Karpas-422 (cell line): ENCODE measurements at regions not wholly inside any gene's neighbourhood (a gene's known extent, or its start where the extent isn't known, plus 50 kb on each side); places are given as distances from the start of the nearest gene placed in this dataset.

Source experiments
- DNase-seq: peaks from one replicate; pipeline ENCODE4 v3.0.0-alpha.2; 2015
- H2AFZ ChIP-seq: fragments of 200-600 bp; sonication (generic); 2 replicates; pipeline ENCODE4 v1.6.1; 2014; ENCODE audit warnings: antibody characterized with exemption, low read length, mixed read lengths
- H3K27ac ChIP-seq: fragments of 200-600 bp; sonication (generic); 2 replicates; pipeline ENCODE4 v1.5.1; 2014; ENCODE audit warnings: mild to moderate bottlenecking, low read length, moderate library complexity
- H3K27me3 ChIP-seq: fragments of 200-600 bp; sonication (generic); 2 replicates; pipeline ENCODE4 v1.6.1; 2014; ENCODE audit warnings: low read length, mixed read lengths
- H3K36me3 ChIP-seq: fragments of 200-600 bp; sonication (generic); 2 replicates; pipeline ENCODE4 v1.6.1; 2014; ENCODE audit warnings: low read length, mixed read lengths; ENCODE audit not compliant: insufficient read depth
- H3K4me1 ChIP-seq: fragments of 200-600 bp; sonication (generic); 2 replicates; pipeline ENCODE4 v1.6.1; 2014; ENCODE audit warnings: mild to moderate bottlenecking, low read length, mixed read lengths
- H3K4me2 ChIP-seq: fragments of 200-600 bp; sonication (generic); 2 replicates; pipeline ENCODE4 v1.6.1; 2014; ENCODE audit warnings: low read length, low read depth, mild to moderate bottlenecking; ENCODE audit not compliant: poor library complexity, severe bottlenecking
- H3K4me3 ChIP-seq: fragments of 200-600 bp; sonication (generic); 2 replicates; pipeline ENCODE4 v1.5.1; 2014; ENCODE audit warnings: mild to moderate bottlenecking, antibody characterized with exemption, low read length, mixed read lengths
- H3K79me2 ChIP-seq: fragments of 200-600 bp; sonication (generic); 2 replicates; pipeline ENCODE4 v1.6.1; 2014; ENCODE audit warnings: mild to moderate bottlenecking, low read length, mixed read lengths
- H3K9ac ChIP-seq: fragments of 200-600 bp; sonication (generic); 2 replicates; pipeline ENCODE4 v1.6.0; 2014; ENCODE audit warnings: low read length
- H3K9me2 ChIP-seq: fragments of 200-600 bp; sonication (generic), shearing (Covaris generic); replicated peaks from 2 replicates; pipeline ENCODE4 v1.6.0; 2014; ENCODE audit warnings: mild to moderate bottlenecking, low read length, moderate library complexity; ENCODE audit not compliant: insufficient read depth
- H3K9me3 ChIP-seq: fragments of 300-700, 200-600 bp; sonication (generic); 2 replicates; pipeline ENCODE4 v1.6.1; 2014; ENCODE audit warnings: low read length, mixed read lengths
- H4K20me1 ChIP-seq: fragments of 200-600 bp; sonication (generic); 2 replicates; pipeline ENCODE4 v1.6.1; 2014; ENCODE audit warnings: mild to moderate bottlenecking, antibody characterized with exemption, low read length, low read depth; ENCODE audit not compliant: insufficient read depth

GRCh38 chr9:120236596-120236995 lies 343.4 kb downstream of the CDK5RAP2 start:
- no peak overlapping the region for H3K4me2 ChIP-seq
- no peak overlapping the region for H2AFZ ChIP-seq
- no peaks in the 10 kb centered on the region for H3K9me3 ChIP-seq
- peaks cover 26% of the 10 kb centered on the region for H3K4me1 ChIP-seq
- H3K4me3 ChIP-seq: no peak overlapping the region
- no peaks in the 10 kb centered on the region for H3K79me2 ChIP-seq
- no peak overlapping the region for H3K9ac ChIP-seq
- no peaks in the 10 kb centered on the region for H3K36me3 ChIP-seq
- no peak overlapping the region for H3K27ac ChIP-seq
- H3K9me2 ChIP-seq: no peaks in the 10 kb centered on the region
- no peaks in the 10 kb centered on the region for H3K27me3 ChIP-seq
- no peaks in the 10 kb centered on the region for H4K20me1 ChIP-seq
- no peak for DNase-seq

GRCh38 chr9:120235081-120235480 lies 344.9 kb downstream of the CDK5RAP2 start:
- Histone ChIP-seq H3K4me3 (peak overlapping the region; percentile 18; the same call in 1 of the 2 replicates), H3K27me3 (no peaks in the 10 kb centered on the region), H3K9me2 (no peaks in the 10 kb centered on the region), H4K20me1 (no peaks in the 10 kb centered on the region), H3K4me2 (peak overlapping the region; percentile 51), H2AFZ (no peak overlapping the region), H3K36me3 (no peaks in the 10 kb centered on the region), H3K79me2 (no peaks in the 10 kb centered on the region), H3K9me3 (no peaks in the 10 kb centered on the region), H3K27ac (no peak overlapping the region), H3K4me1 (peaks cover 26% of the 10 kb centered on the region), H3K9ac (peak overlapping the region; percentile 19; the same call in 1 of the 2 replicates)
- peak; percentile 55 for DNase-seq

- Histone ChIP-seq H3K4me2 (no peak overlapping the region), H3K36me3 (no peaks in the 10 kb centered on the region), H3K9ac (no peak overlapping the region), H3K27ac (no peak overlapping the region), H3K4me1 (peaks cover 14% of the 10 kb centered on the region), H4K20me1 (no peaks in the 10 kb centered on the region), H3K27me3 (peaks cover 2% of the 10 kb centered on the region; the same call in 1 of the 2 replicates), H3K79me2 (no peaks in the 10 kb centered on the region), H3K9me2 (no peaks in the 10 kb centered on the region), H3K9me3 (no peaks in the 10 kb centered on the region), H3K4me3 (no peak overlapping the region), H2AFZ (no peak overlapping the region)
- no peak for DNase-seq
These were observed 349.7 kb downstream of the CDK5RAP2 start for GRCh38 chr9:120230227-120230626.

GRCh38 chr9:120221844-120222243 lies 358.1 kb downstream of the CDK5RAP2 start:
- no peak overlapping the region for H2AFZ ChIP-seq
- DNase-seq: no peak
- H3K36me3 ChIP-seq: no peaks in the 10 kb centered on the region
- H3K4me2 ChIP-seq: no peak overlapping the region
- peaks cover under 1% of the 10 kb centered on the region; the same call in 1 of the 2 replicates for H3K27me3 ChIP-seq
- no peak overlapping the region for H3K27ac ChIP-seq
- H3K4me3 ChIP-seq: no peak overlapping the region
- H3K9ac ChIP-seq: no peak overlapping the region
- no peaks in the 10 kb centered on the region for H4K20me1 ChIP-seq
- H3K9me3 ChIP-seq: no peaks in the 10 kb centered on the region
- H3K79me2 ChIP-seq: no peaks in the 10 kb centered on the region
- no peaks in the 10 kb centered on the region for H3K4me1 ChIP-seq
- no peaks in the 10 kb centered on the region for H3K9me2 ChIP-seq

- Histone ChIP-seq H3K4me1 (no peaks in the 10 kb centered on the region), H3K27me3 (no peaks in the 10 kb centered on the region), H3K9ac (no peak overlapping the region), H3K36me3 (no peaks in the 10 kb centered on the region), H3K27ac (no peak overlapping the region), H3K4me2 (no peak overlapping the region), H4K20me1 (no peaks in the 10 kb centered on the region), H3K9me3 (no peaks in the 10 kb centered on the region), H3K4me3 (no peak overlapping the region), H2AFZ (no peak overlapping the region), H3K9me2 (no peaks in the 10 kb centered on the region), H3K79me2 (no peaks in the 10 kb centered on the region)
- DNase-seq: no peak
These were observed 365.6 kb downstream of the CDK5RAP2 start for GRCh38 chr9:120214332-120214731.

GRCh38 chr9:120212853-120213200 lies 367.1 kb downstream of the CDK5RAP2 start:
- H3K27ac ChIP-seq: no peak overlapping the region
- no peak for DNase-seq
- no peaks in the 10 kb centered on the region for H3K79me2 ChIP-seq
- no peaks in the 10 kb centered on the region for H3K27me3 ChIP-seq
- no peak overlapping the region for H3K4me3 ChIP-seq
- H3K9me3 ChIP-seq: no peaks in the 10 kb centered on the region
- no peaks in the 10 kb centered on the region for H3K9me2 ChIP-seq
- no peak overlapping the region for H2AFZ ChIP-seq
- H4K20me1 ChIP-seq: no peaks in the 10 kb centered on the region
- H3K36me3 ChIP-seq: no peaks in the 10 kb centered on the region
- H3K4me1 ChIP-seq: no peaks in the 10 kb centered on the region
- no peak overlapping the region for H3K9ac ChIP-seq
- no peak overlapping the region for H3K4me2 ChIP-seq

GRCh38 chr9:120212153-120212852 lies 367.7 kb downstream of the CDK5RAP2 start:
- Histone ChIP-seq H3K4me2 (no peak overlapping the region), H4K20me1 (no peaks in the 10 kb centered on the region), H3K9me2 (no peaks in the 10 kb centered on the region), H3K9me3 (no peaks in the 10 kb centered on the region), H3K4me1 (no peaks in the 10 kb centered on the region), H3K36me3 (no peaks in the 10 kb centered on the region), H3K79me2 (no peaks in the 10 kb centered on the region), H3K4me3 (no peak overlapping the region), H3K27me3 (no peaks in the 10 kb centered on the region), H3K27ac (no peak overlapping the region), H3K9ac (no peak overlapping the region), H2AFZ (no peak overlapping the region)
- no peak for DNase-seq

- Histone ChIP-seq H4K20me1 (no peaks in the 10 kb centered on the region), H3K79me2 (no peaks in the 10 kb centered on the region), H3K36me3 (no peaks in the 10 kb centered on the region), H3K9me3 (no peaks in the 10 kb centered on the region), H3K4me1 (no peaks in the 10 kb centered on the region), H3K4me2 (no peak overlapping the region), H3K9me2 (no peaks in the 10 kb centered on the region), H3K27me3 (no peaks in the 10 kb centered on the region), H3K4me3 (no peak overlapping the region), H3K9ac (no peak overlapping the region), H3K27ac (no peak overlapping the region), H2AFZ (no peak overlapping the region)
- no peak for DNase-seq
These were observed 369.7 kb downstream of the CDK5RAP2 start for GRCh38 chr9:120210274-120210673.
